DMS53 treated with DMSO at 0.1 percent for 48 hours (cell line): ENCODE measurements at regions not wholly inside any gene's neighbourhood (a gene's known extent, or its start where the extent isn't known, plus 50 kb on each side); places are given as distances from the start of the nearest gene placed in this dataset.

Experiments
- DNase-seq: peaks from one replicate; lab custom pipeline; 2025; ENCODE audit not compliant: unreplicated experiment; lab: John Stamatoyannopoulos, UW

GRCh38 chrX:21056622-21057021, 317.6 kb upstream of the CNKSR2 start:
- peak; percentile 39 for DNase-seq

GRCh38 chrX:21047034-21047455, 327.2 kb upstream of the CNKSR2 start:
- no peak for DNase-seq

- no peak for DNase-seq
These were observed 359.9 kb upstream of the CNKSR2 start for GRCh38 chrX:21014326-21014725.

DNA sequence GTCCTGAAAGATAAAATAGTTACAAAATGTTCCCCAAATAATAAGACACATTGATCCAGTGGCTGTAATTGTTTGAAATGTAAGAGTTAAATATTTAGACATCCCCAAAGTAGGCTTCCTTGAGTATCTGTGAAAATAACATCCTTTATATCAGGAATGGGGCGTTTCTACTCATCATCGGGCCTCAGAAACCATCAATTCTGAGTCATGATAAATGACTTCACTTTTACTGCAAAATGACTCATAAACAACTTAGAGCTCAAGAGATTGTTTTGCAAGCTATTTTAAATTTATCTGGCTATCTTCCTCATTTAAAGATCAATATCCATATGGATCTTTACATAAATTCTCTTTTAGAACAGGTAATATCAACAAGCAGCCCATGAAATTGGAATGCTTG, 369.4 kb upstream of the CNKSR2 start:
- no peak for DNase-seq

DNA sequence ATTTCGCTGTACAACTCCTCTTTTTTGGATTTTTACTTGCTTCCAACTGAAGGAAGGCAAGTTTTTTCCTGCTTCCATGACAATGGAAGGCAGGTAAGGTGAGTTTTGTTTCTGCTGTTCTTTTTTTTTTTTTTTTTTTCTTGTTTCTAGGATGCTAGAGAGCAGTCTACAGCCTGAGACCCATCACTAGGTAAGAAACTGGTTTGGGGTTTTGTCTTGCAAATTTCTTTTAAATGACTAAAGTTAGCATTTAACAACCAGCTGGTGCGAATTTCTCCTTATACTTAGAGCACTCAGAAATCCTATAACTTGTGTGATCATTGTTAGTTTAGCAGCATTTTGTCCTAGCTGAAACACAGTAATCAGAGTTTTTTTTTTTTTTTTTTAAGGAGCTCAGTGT, 378.4 kb upstream of the CNKSR2 start:
- no peak for DNase-seq

DNA sequence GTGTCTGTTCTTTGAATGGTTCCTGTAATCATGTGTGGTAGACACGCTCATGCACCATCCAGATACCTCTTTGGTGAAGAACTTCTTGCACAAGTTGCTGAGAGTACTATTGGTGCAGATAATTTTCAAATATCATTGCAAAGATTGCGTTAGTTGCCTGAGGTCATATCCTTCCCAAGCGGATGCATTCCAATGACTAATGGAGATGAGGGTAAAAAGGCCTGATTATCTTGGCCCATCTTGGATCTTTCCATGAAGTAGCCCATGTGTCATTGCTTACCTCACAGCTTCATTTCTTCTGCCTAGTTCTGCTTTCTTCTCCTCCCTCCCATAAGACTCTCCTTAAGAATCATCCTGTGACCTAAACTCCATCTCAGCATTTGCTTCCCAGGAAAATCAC, 384.9 kb upstream of the CNKSR2 start:
- DNase-seq = no peak

GRCh38 chrX:20988804-20989203, 385.4 kb upstream of the CNKSR2 start:
- no peak for DNase-seq

DNA sequence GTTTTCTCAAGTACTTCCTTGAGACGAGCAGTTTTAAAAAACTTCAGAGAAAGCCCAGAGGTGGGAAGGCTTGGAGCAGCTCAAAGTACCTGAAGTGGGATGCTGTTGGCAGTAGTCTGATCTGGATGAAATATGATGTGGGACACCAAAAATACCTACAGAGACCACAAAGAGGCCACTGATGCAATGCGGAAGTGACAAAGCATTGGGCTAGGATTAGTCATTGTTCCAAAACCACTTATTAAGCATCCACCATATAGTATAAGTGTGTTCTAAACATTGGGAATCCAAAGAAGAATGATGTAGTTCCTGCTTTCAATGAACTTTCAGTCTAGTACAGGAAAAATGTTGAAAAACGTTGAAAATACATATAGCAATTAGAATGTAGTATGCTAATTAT, 386.1 kb upstream of the CNKSR2 start:
- DNase-seq = no peak

DNA sequence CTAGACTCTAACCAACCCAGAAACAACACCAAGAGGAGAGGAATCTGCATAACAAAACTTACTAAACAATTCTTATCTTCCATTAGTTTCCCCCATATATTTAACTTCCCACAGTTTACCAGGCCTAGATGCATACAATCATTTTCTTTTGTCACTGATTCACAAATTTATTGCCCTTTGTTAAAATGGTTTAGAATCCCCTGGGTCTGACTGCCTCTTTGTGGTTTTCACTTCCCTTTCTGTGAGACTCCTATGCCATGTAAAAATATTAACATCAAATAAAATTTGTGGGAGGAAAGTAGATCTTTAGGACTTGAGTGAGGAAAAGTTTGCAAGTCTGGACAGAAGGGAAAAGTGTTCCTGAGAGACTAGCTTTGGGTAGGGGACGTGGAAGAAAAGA, 393.8 kb upstream of the CNKSR2 start:
- DNase-seq = no peak

- no peak for DNase-seq
These were observed 399.9 kb upstream of the CNKSR2 start for GRCh38 chrX:20974326-20974725.

DNA sequence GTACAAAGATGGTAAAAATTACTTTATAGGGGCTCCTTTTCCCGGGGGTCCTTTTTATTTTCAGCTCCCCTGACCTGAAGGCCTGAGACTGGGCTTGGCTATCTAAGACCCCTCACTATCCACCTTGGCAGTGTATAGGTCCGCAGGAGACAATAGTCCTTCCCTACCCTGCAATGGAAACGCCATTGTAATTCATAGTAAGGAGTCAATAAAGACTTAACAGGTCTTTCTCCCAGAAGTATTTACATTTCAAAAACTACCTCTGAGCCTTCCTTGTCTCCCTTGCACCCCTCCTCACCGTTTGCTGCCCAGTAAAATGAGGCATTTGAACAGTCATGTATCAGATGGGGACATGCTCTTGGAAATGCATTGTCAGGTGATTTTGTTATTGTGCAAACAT, 401.2 kb upstream of the CNKSR2 start:
- no peak for DNase-seq

GRCh38 chrX:20971250-20971649, 403.0 kb upstream of the CNKSR2 start:
- no peak for DNase-seq

DNA sequence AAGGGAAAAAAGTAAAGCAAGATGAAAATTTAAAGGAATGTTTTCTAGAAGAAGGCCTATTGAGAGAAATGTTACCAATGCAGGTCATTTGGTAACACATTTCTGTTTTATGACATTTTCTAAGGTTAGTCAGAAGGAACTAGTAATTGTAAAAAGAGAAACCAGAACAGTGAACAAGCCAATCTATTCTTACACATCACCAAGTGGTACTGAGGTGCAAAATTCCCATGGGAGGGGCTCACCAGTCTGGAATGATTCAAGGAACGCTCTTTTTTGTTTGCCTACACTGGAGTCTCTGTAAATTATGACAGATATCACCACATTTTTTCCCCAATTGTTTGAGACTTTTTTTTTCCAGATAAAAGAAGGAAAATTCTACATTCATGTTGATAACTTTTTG, 404.7 kb upstream of the CNKSR2 start:
- DNase-seq = no peak

DNA sequence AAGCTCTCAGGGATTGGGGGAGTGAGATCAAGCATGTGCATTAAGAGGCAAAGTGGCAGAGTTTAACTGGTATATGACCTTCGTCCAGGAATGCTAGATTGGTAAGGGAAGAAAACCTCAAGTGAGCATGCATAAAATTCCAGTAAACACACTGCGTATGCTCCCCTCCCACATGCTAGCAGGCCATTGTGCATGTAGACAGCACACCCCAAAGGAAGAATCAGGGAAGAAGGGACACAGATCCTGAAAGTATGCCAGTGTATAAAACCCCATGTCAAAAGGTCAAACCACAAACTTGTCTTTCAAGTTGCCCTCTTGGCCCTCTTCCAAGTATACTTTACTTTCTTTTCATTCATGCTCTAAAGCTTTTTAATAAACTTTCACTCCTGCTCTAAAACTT, 405.2 kb upstream of the CNKSR2 start:
- DNase-seq = no peak

- DNase-seq = peak; percentile 93
These were observed 406.5 kb upstream of the CNKSR2 start for GRCh38 chrX:20967725-20968124.

- DNase-seq = no peak
These were observed 408.8 kb upstream of the CNKSR2 start for GRCh38 chrX:20965270-20966044.

DNA sequence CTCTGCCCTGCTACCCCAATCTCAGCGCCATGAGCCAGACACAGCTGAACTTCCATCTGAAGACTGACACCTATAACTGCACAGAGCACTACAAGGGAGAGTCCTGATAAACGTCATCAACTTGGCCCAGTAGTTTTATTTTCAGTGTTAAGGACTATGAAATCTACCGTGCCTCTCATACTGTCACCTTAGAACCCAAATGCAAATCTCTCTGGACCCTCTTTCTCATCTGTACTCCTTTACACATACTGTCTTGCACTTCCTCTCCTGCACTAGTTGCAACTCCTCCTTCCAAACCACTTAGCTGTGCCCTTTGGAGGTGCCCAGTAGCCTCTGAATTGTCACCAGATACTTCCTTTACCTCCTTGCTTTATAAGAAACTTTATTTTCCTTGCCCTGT, 420.2 kb upstream of the CNKSR2 start:
- no peak for DNase-seq

- no peak for DNase-seq
These were observed 422.0 kb upstream of the CNKSR2 start for GRCh38 chrX:20952180-20952579.

DNA sequence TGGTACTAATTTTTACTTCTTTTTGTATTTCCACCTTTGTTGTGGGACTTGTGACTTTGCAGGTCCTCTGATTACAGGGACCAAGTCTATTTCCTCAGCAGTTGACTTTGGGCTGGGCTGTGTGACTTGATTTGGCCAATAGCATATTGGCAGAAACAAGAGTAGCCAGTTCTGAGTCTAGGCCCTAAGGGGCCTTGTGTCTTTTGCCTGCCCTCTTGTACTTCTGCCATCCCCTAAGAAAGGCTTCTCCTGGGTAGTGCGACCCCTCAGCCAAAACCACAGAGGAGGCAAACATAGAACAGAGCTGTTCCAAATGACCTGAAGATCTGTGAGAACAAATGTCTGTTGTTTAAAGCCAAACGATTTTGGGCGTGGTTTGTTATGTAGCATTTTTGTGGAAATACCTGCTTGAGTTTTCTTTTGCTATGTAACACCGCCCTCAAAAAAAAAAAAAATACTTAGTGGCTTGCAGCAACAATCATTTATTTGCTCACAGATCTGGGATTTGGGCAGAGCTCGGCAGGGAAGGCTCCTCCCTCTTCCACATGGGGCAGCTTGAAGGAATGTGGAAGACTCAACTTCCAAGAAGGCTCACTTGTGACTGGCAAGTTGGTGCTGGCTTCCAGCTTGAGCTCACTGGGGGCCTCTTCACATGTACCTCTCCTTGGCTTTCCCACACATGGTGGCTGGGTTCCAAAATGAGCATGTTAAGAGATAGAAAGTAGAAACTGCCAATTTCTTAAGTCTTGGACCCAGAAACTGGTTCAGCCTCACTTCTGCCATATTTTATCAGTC, 423.0 kb upstream of the CNKSR2 start:
- DNase-seq = no peak

- DNase-seq = no peak
These were observed 426.8 kb upstream of the CNKSR2 start for GRCh38 chrX:20947411-20947912.

- DNase-seq = no peak
These were observed 460.5 kb upstream of the CNKSR2 start for GRCh38 chrX:20913760-20914159.

DNA sequence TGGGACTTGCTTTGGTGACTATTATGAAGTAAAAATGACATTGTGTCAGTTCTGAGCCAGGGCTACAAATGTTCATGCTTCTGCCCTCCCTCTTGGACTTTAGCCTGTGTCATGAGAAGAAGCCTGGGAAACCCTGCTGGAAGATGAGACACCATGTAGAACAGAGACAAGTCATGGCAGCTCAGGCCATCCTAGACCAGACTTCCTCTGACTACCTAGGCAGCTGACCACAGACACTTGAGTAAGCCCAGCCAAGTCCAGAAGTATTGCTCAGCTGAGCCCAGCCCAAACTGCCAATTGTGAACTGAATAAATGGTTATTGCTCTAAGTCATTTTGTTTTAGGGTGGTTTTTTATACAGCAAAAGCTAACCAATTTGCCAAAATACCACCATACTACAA, 467.6 kb upstream of the CNKSR2 start:
- DNase-seq = no peak
